ENCODE measurements at regions not wholly inside any gene's neighbourhood (a gene's known extent, or its start where the extent isn't known, plus 50 kb on each side); places are given as distances from the start of the nearest gene placed in this dataset.

GRCh38 chr12:22916241-22916640, 291.3 kb downstream of the ETNK1 start:
- TF ChIP-seq CTCF (IDR thresholded peaks at IDR 0.05; ENCODE audit: low read depth, low read length, missing control alignments), result no peak
- H3K4me3 ChIP-seq (ENCODE audit: low read depth, low read length), result no peak overlapping the region
- no peak for DNase-seq (ENCODE audit: low read depth)

- no peak for DNase-seq (ENCODE audit: low read depth)
- TF ChIP-seq CTCF (IDR thresholded peaks at IDR 0.05; ENCODE audit: low read depth, low read length, missing control alignments), result no peak
- no peak overlapping the region for H3K4me3 ChIP-seq (ENCODE audit: low read depth, low read length)
Observed at GRCh38 chr12:22916815-22917214, 291.8 kb downstream of the ETNK1 start.

GRCh38 chr12:22919883-22920282, 294.9 kb downstream of the ETNK1 start:
- TF ChIP-seq CTCF (IDR thresholded peaks at IDR 0.05; ENCODE audit: low read depth, low read length, missing control alignments), result no peak

GRCh38 chr12:22923768-22924167, 298.8 kb downstream of the ETNK1 start:
- DNase-seq (ENCODE audit: low read depth), result no peak
- H3K4me3 ChIP-seq (ENCODE audit: low read depth, low read length), result no peak overlapping the region
- TF ChIP-seq CTCF (IDR thresholded peaks at IDR 0.05; ENCODE audit: low read depth, low read length, missing control alignments), result no peak

More at GRCh38 chr12:22919883-22920282, 294.9 kb downstream of the ETNK1 start:
- no peak for DNase-seq (ENCODE audit: low read depth)
- H3K4me3 ChIP-seq (ENCODE audit: low read depth, low read length), result no peak overlapping the region

- no peak for TF ChIP-seq CTCF (IDR thresholded peaks at IDR 0.05; ENCODE audit: low read depth, low read length, missing control alignments)
- no peak overlapping the region for H3K4me3 ChIP-seq (ENCODE audit: low read depth, low read length)
- no peak for DNase-seq (ENCODE audit: low read depth)
Observed at GRCh38 chr12:22924391-22924790, 299.4 kb downstream of the ETNK1 start.

GRCh38 chr12:22925623-22926022, 300.7 kb downstream of the ETNK1 start:
- no peak for TF ChIP-seq CTCF (IDR thresholded peaks at IDR 0.05; ENCODE audit: low read depth, low read length, missing control alignments)
- no peak for DNase-seq (ENCODE audit: low read depth)
- no peak overlapping the region for H3K4me3 ChIP-seq (ENCODE audit: low read depth, low read length)

GRCh38 chr12:22932431-22932830, 307.5 kb downstream of the ETNK1 start:
- H3K4me3 ChIP-seq (ENCODE audit: low read depth, low read length), result no peak overlapping the region
- no peak for TF ChIP-seq CTCF (IDR thresholded peaks at IDR 0.05; ENCODE audit: low read depth, low read length, missing control alignments)

More at GRCh38 chr12:22932431-22932830, 307.5 kb downstream of the ETNK1 start:
- no peak for DNase-seq (ENCODE audit: low read depth)
